ENCODE measurements at regions not wholly inside any gene's neighbourhood (a gene's known extent, or its start where the extent isn't known, plus 50 kb on each side); places are given as distances from the start of the nearest gene placed in this dataset.

- no peak for DNase-seq (ENCODE audit: low spot score)
These were observed 389.2 kb downstream of the PLPP3 start for GRCh38 chr1:56189946-56190805.

GRCh38 chr1:56189454-56189853 lies 389.9 kb downstream of the PLPP3 start:
- DNase-seq (ENCODE audit: low spot score) = no peak

- DNase-seq (ENCODE audit: low spot score) = no peak
These were observed 390.5 kb downstream of the PLPP3 start for GRCh38 chr1:56188855-56189254.

- DNase-seq (ENCODE audit: low spot score) = no peak
These were observed 391.1 kb downstream of the PLPP3 start for GRCh38 chr1:56188221-56188620.

- DNase-seq (ENCODE audit: low spot score) = no peak
These were observed 392.0 kb downstream of the PLPP3 start for GRCh38 chr1:56187405-56187804.

- no peak for DNase-seq (ENCODE audit: low spot score)
These were observed 393.9 kb downstream of the PLPP3 start for GRCh38 chr1:56185493-56185892.

GRCh38 chr1:56183151-56183550 lies 396.2 kb downstream of the PLPP3 start:
- no peak for DNase-seq (ENCODE audit: low spot score)

- DNase-seq (ENCODE audit: low spot score) = no peak
These were observed 398.7 kb downstream of the PLPP3 start for GRCh38 chr1:56180520-56181190.

- no peak for DNase-seq (ENCODE audit: low spot score)
These were observed 399.8 kb downstream of the PLPP3 start for GRCh38 chr1:56179543-56179942.

GRCh38 chr1:56175211-56175610 lies 404.2 kb downstream of the PLPP3 start:
- no peak for DNase-seq (ENCODE audit: low spot score)

- DNase-seq (ENCODE audit: low spot score) = no peak
These were observed 405.0 kb downstream of the PLPP3 start for GRCh38 chr1:56174176-56174885.

- DNase-seq (ENCODE audit: low spot score) = no peak
These were observed 405.6 kb downstream of the PLPP3 start for GRCh38 chr1:56173736-56174135.

- DNase-seq (ENCODE audit: low spot score) = no peak
These were observed 407.7 kb downstream of the PLPP3 start for GRCh38 chr1:56171670-56172069.

GRCh38 chr1:56170784-56171320 lies 408.5 kb downstream of the PLPP3 start:
- DNase-seq (ENCODE audit: low spot score) = no peak

- DNase-seq (ENCODE audit: low spot score) = no peak
These were observed 409.5 kb downstream of the PLPP3 start for GRCh38 chr1:56169856-56170255.

- no peak for DNase-seq (ENCODE audit: low spot score)
These were observed 411.2 kb downstream of the PLPP3 start for GRCh38 chr1:56168176-56168575.

- DNase-seq (ENCODE audit: low spot score) = no peak
These were observed 411.8 kb downstream of the PLPP3 start for GRCh38 chr1:56167596-56167995.

GRCh38 chr1:56160773-56161315 lies 418.5 kb downstream of the PLPP3 start:
- no peak for DNase-seq (ENCODE audit: low spot score)

GRCh38 chr1:56156971-56157876 lies 422.1 kb downstream of the PLPP3 start:
- DNase-seq (ENCODE audit: low spot score) = no peak

- no peak for DNase-seq (ENCODE audit: low spot score)
These were observed 426.1 kb downstream of the PLPP3 start for GRCh38 chr1:56153276-56153675.

- DNase-seq (ENCODE audit: low spot score) = no peak
These were observed 426.7 kb downstream of the PLPP3 start for GRCh38 chr1:56152635-56153034.

Data from CD4-positive, alpha-beta T cell treated with Interleukin-6 at 100 ng/mL for 8 hours (primary cell).